NB4 (cell line): ENCODE measurements at regions not wholly inside any gene's neighbourhood (a gene's known extent, or its start where the extent isn't known, plus 50 kb on each side); places are given as distances from the start of the nearest gene placed in this dataset.

Source experiments
- DNase-seq: peaks from one replicate; pipeline ENCODE4 v3.0.0; 2010; ENCODE audit warnings: low read depth
- H3K4me3 ChIP-seq: one replicate; pipeline ENCODE4 v1.5.1; 2011; ENCODE audit warnings: mild to moderate bottlenecking, low read depth, low read length, moderate library complexity
- CTCF ChIP-seq: IDR thresholded peaks from one replicate; pipeline ENCODE4 v1.5.1; 2012; ENCODE audit warnings: low read depth, low read length
- MAX ChIP-seq: IDR thresholded peaks from 2 replicates; pipeline ENCODE4 v1.6.1; 2011; ENCODE audit warnings: low read depth, low read length
- MYC ChIP-seq: IDR thresholded peaks from 2 replicates; pipeline ENCODE4 v1.6.1; 2011; ENCODE audit warnings: low read depth, low read length
- POLR2A ChIP-seq: IDR thresholded peaks from 2 replicates; pipeline ENCODE4 v1.6.1; 2011; ENCODE audit warnings: mild to moderate bottlenecking; ENCODE audit not compliant: insufficient read length; ENCODE audit errors: extremely low read depth

- TF ChIP-seq MYC, result no peak
- DNase-seq, result no peak
- no peak overlapping the region for H3K4me3 ChIP-seq
Observed at GRCh38 chr5:2581418-2581817, 170.1 kb downstream of the IRX2 start.

- no peak overlapping the region for H3K4me3 ChIP-seq
- TF ChIP-seq POLR2A, result no peak
- DNase-seq, result no peak
Observed at GRCh38 chr5:2579126-2579525, 172.4 kb downstream of the IRX2 start.

- DNase-seq, result no peak
- TF ChIP-seq MYC, result no peak
- TF ChIP-seq POLR2A, result no peak
- no peak for TF ChIP-seq CTCF
- no peak for TF ChIP-seq MAX
Observed at GRCh38 chr5:2577312-2578036, 174.0 kb downstream of the IRX2 start.

GRCh38 chr5:2576823-2577222, 174.7 kb downstream of the IRX2 start:
- DNase-seq, result no peak
- TF ChIP-seq MYC (no peak), CTCF (no peak), MAX (no peak), POLR2A (no peak)

More at GRCh38 chr5:2577312-2578036, 174.0 kb downstream of the IRX2 start:
- no peak overlapping the region for H3K4me3 ChIP-seq

GRCh38 chr5:2575871-2576270, 175.6 kb downstream of the IRX2 start:
- H3K4me3 ChIP-seq, result no peak overlapping the region
- no peak for DNase-seq
- no peak for TF ChIP-seq MAX
- TF ChIP-seq MYC, result no peak
- no peak for TF ChIP-seq CTCF
- TF ChIP-seq POLR2A, result no peak

More at GRCh38 chr5:2576823-2577222, 174.7 kb downstream of the IRX2 start:
- H3K4me3 ChIP-seq, result no peak overlapping the region

GRCh38 chr5:2575292-2575691, 176.2 kb downstream of the IRX2 start:
- TF ChIP-seq POLR2A, result no peak
- H3K4me3 ChIP-seq, result no peak overlapping the region
- DNase-seq, result no peak

- no peak for TF ChIP-seq POLR2A
- TF ChIP-seq MAX, result no peak
- no peak for TF ChIP-seq MYC
- no peak for TF ChIP-seq CTCF
- no peak overlapping the region for H3K4me3 ChIP-seq
- no peak for DNase-seq
Observed at GRCh38 chr5:2574155-2574554, 177.3 kb downstream of the IRX2 start.
